MM.1S (cell line): ENCODE measurements at regions not wholly inside any gene's neighbourhood (a gene's known extent, or its start where the extent isn't known, plus 50 kb on each side); places are given as distances from the start of the nearest gene placed in this dataset.

Experiments
- DNase-seq: peaks from one replicate; pipeline ENCODE4 v3.0.0-alpha.2; 2015
- H2AFZ ChIP-seq: fragments of 300-600 bp; sonication (generic); 2 replicates; pipeline ENCODE4 v1.6.0; 2016; ENCODE audit warnings: antibody characterized with exemption, low read length
- H3F3A ChIP-seq: fragments of 300-600 bp; sonication (generic); 2 replicates; pipeline ENCODE4 v1.6.1; 2016; ENCODE audit warnings: mild to moderate bottlenecking, antibody characterized with exemption, low read length, moderate library complexity, mixed read lengths; ENCODE audit not compliant: insufficient read depth
- H3K27ac ChIP-seq: fragments of 300-600 bp; sonication (generic); 2 replicates; pipeline ENCODE4 v1.5.1; 2016; ENCODE audit warnings: mild to moderate bottlenecking, low read length
- H3K27me3 ChIP-seq: fragments of 300-600 bp; sonication (generic); replicated peaks from 2 replicates; pipeline ENCODE4 v1.6.0; 2016; ENCODE audit warnings: low read length; ENCODE audit not compliant: insufficient read depth
- H3K36me3 ChIP-seq: fragments of 300-600 bp; sonication (generic); replicated peaks from 2 replicates; pipeline ENCODE4 v1.6.1; 2016; ENCODE audit warnings: mild to moderate bottlenecking, low read length, mixed read lengths; ENCODE audit not compliant: insufficient read depth
- H3K4me1 ChIP-seq: fragments of 300-600 bp; sonication (generic); 2 replicates; pipeline ENCODE4 v1.6.1; 2016; ENCODE audit warnings: low read length, mixed read lengths
- H3K4me2 ChIP-seq: fragments of 300-600 bp; sonication (generic); 2 replicates; pipeline ENCODE4 v1.6.0; 2016; ENCODE audit warnings: low read depth, low read length
- H3K4me3 ChIP-seq: fragments of 300-600 bp; sonication (generic); 2 replicates; pipeline ENCODE4 v1.5.1; 2016; ENCODE audit warnings: low read length, mixed read lengths
- H3K79me2 ChIP-seq: fragments of 300-600 bp; sonication (generic); 2 replicates; pipeline ENCODE4 v1.6.1; 2016; ENCODE audit warnings: mixed run types, low read length, mixed read lengths
- H3K9ac ChIP-seq: fragments of 300-600 bp; sonication (generic); 2 replicates; pipeline ENCODE4 v1.6.1; 2016; ENCODE audit warnings: low read length, mixed read lengths
- H3K9me2 ChIP-seq: fragments of 300-600 bp; sonication (generic); replicated peaks from 2 replicates; pipeline ENCODE4 v1.6.1; 2016; ENCODE audit warnings: mild to moderate bottlenecking, low read length, mixed read lengths; ENCODE audit not compliant: insufficient read depth
- H3K9me3 ChIP-seq: fragments of 300-600 bp; sonication (generic); replicated peaks from 2 replicates; pipeline ENCODE4 v1.6.1; 2016; ENCODE audit warnings: mild to moderate bottlenecking, low read length, mixed read lengths; ENCODE audit not compliant: insufficient read depth
- H4K20me1 ChIP-seq: fragments of 300-600 bp; sonication (generic); 2 replicates; pipeline ENCODE4 v1.6.1; 2016; ENCODE audit warnings: mild to moderate bottlenecking, low read length, moderate library complexity, mixed read lengths; ENCODE audit not compliant: insufficient read depth
- EZH2 ChIP-seq: fragments of 300-600 bp; sonication (generic); optimal IDR thresholded peaks from 2 replicates; pipeline ENCODE3; 2017; ENCODE audit warnings: low read depth, mild to moderate bottlenecking, antibody characterized with exemption, low read length, mixed read lengths
- EZH2phosphoT487 ChIP-seq: fragments of 300-600 bp; sonication (generic); IDR thresholded peaks from 2 replicates; pipeline ENCODE4 v1.6.1; 2018; ENCODE audit warnings: antibody characterized with exemption, low read length
- TF ChIP-seq, protein P1 (sequence below): fragments of 300-600 bp; sonication (generic); IDR thresholded peaks from 2 replicates; pipeline ENCODE4 v1.5.1; 2016; ENCODE audit warnings: antibody characterized with exemption, low read length, mixed read lengths

DNA sequence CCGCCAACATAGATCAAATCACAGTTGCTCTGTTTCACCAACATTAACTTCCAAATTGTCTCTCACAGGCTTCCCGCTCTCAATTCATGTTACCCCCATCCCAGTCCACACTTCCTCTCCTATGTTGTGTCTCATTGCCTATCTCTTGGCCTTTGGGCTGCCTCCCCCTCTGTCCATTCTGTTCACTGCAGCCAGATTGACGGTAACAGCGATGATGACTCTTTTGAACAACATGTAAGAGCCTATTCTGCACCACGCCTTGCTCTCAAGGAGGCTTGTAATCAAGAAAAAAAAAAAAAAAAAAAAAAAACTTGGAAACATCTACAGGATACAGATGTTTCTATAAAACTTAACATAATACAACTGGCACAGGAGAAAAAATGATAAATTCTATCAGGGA is 77.3 kb upstream of the RMDN2 start:
- H3K9me3 ChIP-seq, result no peaks in the 10 kb centered on the region
- H3K4me2 ChIP-seq, result no peak overlapping the region
- no peaks in the 10 kb centered on the region for H4K20me1 ChIP-seq
- H3K9me2 ChIP-seq, result no peaks in the 10 kb centered on the region
- H3F3A ChIP-seq, result peaks cover 18% of the 10 kb centered on the region
- H3K4me1 ChIP-seq, result peaks cover 16% of the 10 kb centered on the region
- DNase-seq, result no peak
- H3K27ac ChIP-seq, result no peak overlapping the region
- no peaks in the 10 kb centered on the region for H3K36me3 ChIP-seq
- H3K4me3 ChIP-seq, result no peak overlapping the region
- peaks cover 59% of the 10 kb centered on the region for H3K27me3 ChIP-seq
- no peak overlapping the region for H2AFZ ChIP-seq
- H3K9ac ChIP-seq, result no peak overlapping the region
- no peak for TF ChIP-seq EZH2phosphoT487
- no peaks in the 10 kb centered on the region for H3K79me2 ChIP-seq

DNA sequence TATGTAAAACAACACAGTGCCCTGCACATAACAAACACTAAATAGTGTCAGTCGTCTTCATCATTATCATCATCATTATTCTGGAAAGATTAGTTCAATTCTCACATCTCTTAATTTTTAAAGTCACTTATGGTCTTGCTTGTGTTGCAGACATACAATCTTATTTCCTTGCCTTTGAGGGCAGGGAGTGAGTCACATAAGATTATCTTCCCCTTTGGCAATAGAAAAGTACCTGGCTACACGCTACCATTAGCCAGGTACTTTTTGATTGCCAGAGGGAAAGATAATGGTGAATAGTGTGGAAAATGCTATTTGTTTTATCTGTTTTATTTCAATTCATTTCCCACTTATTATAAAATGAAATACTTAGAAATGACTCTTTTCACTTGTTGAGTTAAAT is 76.6 kb upstream of the RMDN2 start:
- no peak overlapping the region for H3K9ac ChIP-seq
- TF ChIP-seq EZH2, result no peak
- TF ChIP-seq, protein P1, sequence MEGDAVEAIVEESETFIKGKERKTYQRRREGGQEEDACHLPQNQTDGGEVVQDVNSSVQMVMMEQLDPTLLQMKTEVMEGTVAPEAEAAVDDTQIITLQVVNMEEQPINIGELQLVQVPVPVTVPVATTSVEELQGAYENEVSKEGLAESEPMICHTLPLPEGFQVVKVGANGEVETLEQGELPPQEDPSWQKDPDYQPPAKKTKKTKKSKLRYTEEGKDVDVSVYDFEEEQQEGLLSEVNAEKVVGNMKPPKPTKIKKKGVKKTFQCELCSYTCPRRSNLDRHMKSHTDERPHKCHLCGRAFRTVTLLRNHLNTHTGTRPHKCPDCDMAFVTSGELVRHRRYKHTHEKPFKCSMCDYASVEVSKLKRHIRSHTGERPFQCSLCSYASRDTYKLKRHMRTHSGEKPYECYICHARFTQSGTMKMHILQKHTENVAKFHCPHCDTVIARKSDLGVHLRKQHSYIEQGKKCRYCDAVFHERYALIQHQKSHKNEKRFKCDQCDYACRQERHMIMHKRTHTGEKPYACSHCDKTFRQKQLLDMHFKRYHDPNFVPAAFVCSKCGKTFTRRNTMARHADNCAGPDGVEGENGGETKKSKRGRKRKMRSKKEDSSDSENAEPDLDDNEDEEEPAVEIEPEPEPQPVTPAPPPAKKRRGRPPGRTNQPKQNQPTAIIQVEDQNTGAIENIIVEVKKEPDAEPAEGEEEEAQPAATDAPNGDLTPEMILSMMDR, result no peak
- H3K9me2 ChIP-seq, result no peaks in the 10 kb centered on the region

DNA sequence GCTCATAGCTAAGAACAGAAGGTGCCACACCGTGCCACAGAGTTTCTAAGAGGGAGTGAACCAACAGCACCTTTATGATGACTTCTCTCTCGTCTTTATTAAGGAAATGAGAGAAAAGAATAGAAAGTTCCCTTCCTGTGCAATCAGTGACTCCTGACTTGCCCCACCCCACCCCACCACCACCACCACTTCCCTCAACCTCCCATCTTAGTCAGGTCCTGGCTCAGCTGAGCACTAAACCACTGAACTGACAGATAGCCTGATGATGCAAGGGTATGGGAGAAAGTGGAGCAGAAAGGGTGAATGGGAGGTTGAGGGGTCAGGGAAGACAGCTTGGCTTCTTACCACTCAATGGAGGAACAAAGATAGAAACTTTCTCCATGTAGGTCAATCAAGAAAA is 75.2 kb upstream of the RMDN2 start:
- H3K27me3 ChIP-seq, result peaks cover 65% of the 10 kb centered on the region
- H4K20me1 ChIP-seq, result no peaks in the 10 kb centered on the region
- peaks cover 18% of the 10 kb centered on the region for H3F3A ChIP-seq
- no peaks in the 10 kb centered on the region for H3K9me2 ChIP-seq
- H3K4me3 ChIP-seq, result no peak overlapping the region
- no peak overlapping the region for H2AFZ ChIP-seq
- no peak overlapping the region for H3K27ac ChIP-seq
- H3K9me3 ChIP-seq, result no peaks in the 10 kb centered on the region
- H3K79me2 ChIP-seq, result no peaks in the 10 kb centered on the region
- no peaks in the 10 kb centered on the region for H3K36me3 ChIP-seq
- H3K9ac ChIP-seq, result no peak overlapping the region
- peaks cover 16% of the 10 kb centered on the region for H3K4me1 ChIP-seq
- TF ChIP-seq, protein P1, result no peak
- no peak for TF ChIP-seq EZH2
- TF ChIP-seq EZH2phosphoT487, result no peak
- no peak overlapping the region for H3K4me2 ChIP-seq
- DNase-seq, result no peak

More for the DNA sequence above, 76.6 kb upstream of the RMDN2 start:
- Histone ChIP-seq H2AFZ (no peak overlapping the region), H3K27ac (no peak overlapping the region), H3K4me1 (peaks cover 16% of the 10 kb centered on the region), H3K4me3 (no peak overlapping the region), H4K20me1 (no peaks in the 10 kb centered on the region), H3K36me3 (no peaks in the 10 kb centered on the region), H3K79me2 (no peaks in the 10 kb centered on the region), H3K4me2 (no peak overlapping the region), H3K27me3 (peaks cover 61% of the 10 kb centered on the region), H3K9me3 (no peaks in the 10 kb centered on the region), H3F3A (peaks cover 18% of the 10 kb centered on the region)
- no peak for DNase-seq

DNA sequence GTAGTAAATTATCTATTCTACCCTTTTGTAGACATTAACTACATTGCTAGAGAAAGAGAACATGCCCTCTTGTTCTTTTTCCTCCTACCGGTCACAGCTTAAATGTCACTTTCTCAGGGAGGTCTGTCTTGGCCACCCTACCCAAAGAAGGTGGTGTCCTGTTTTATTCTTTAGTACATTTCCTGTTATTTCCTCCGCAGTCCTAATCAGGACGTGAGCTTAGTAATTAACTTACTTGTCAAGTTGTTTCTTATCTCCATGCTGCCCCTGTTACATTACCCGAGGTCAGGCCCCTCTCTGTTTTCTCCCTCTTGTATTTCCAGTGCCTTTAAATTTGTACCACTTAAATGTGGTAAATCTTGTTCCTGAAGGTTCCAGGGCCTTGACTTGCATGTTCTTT is 73.7 kb upstream of the RMDN2 start:
- peaks cover 81% of the 10 kb centered on the region for H3K27me3 ChIP-seq
- H3F3A ChIP-seq, result peaks cover 18% of the 10 kb centered on the region
- H3K27ac ChIP-seq, result no peak overlapping the region
- no peaks in the 10 kb centered on the region for H3K9me2 ChIP-seq
- no peaks in the 10 kb centered on the region for H4K20me1 ChIP-seq
- H3K36me3 ChIP-seq, result no peaks in the 10 kb centered on the region
- H2AFZ ChIP-seq, result no peak overlapping the region
- no peaks in the 10 kb centered on the region for H3K79me2 ChIP-seq
- no peak overlapping the region for H3K9ac ChIP-seq
- H3K4me3 ChIP-seq, result no peak overlapping the region
- peaks cover 16% of the 10 kb centered on the region for H3K4me1 ChIP-seq
- no peak for DNase-seq
- TF ChIP-seq EZH2 (no peak), EZH2phosphoT487 (no peak)
- TF ChIP-seq, protein P1, result no peak; the same call in 1 of the 2 replicates
- no peaks in the 10 kb centered on the region for H3K9me3 ChIP-seq
- peak overlapping the region; percentile 47; the same call in 1 of the 2 replicates for H3K4me2 ChIP-seq
